B cell (primary cell): ENCODE measurements at regions not wholly inside any gene's neighbourhood (a gene's known extent, or its start where the extent isn't known, plus 50 kb on each side); places are given as distances from the start of the nearest gene placed in this dataset.

Experiments used
- ATAC-seq: fragments of 200-7000 bp; cut with Tn5 transposase; one replicate; pipeline ENCODE4 v1.10.0; 2021; ENCODE audit warnings: low read depth, mild to moderate bottlenecking, moderate number of reproducible peaks, moderate library complexity
- CTCF ChIA-PET: fragments of 350-600 bp; sonication (Branson Sonifier 250); formaldehyde crosslinking; loops from one replicate; lab custom pipeline; 2021; ENCODE audit warnings: antibody characterized with exemption, inconsistent platforms; lab: Charles Lee
- POLR2A ChIA-PET: fragments of 350-600 bp; sonication (Branson Sonifier 250); formaldehyde crosslinking; loops from one replicate; lab custom pipeline; 2021; ENCODE audit warnings: antibody characterized with exemption; lab: Charles Lee
- DNase-seq: peaks from one replicate; pipeline ENCODE4 v3.0.0; 2013
- H2AFZ ChIP-seq: 2 replicates; pipeline ENCODE4 v1.6.1; 2012; ENCODE audit warnings: mild to moderate bottlenecking, low read depth, low read length; ENCODE audit not compliant: insufficient read depth, poor library complexity, severe bottlenecking
- H3K27ac ChIP-seq, 2 donors: 1 replicate in 1 of 2; 2 replicates in 1 of 2; pipeline ENCODE4 v1.5.1; 2012 to 2013; ENCODE audit warnings: low read length in 2 of 2, mild to moderate bottlenecking in 2 of 2, moderate library complexity in 1 of 2
- H3K27me3 ChIP-seq, 4 experiments: fragments of 200-600 bp in 1 of 4; sonication (generic) in 1 of 4; replicated peaks in 1 of 4; 1 replicate in 2 of 4; 2 replicates in 2 of 4; pipeline versions ENCODE4 v1.6.1 to v1.7.0; 2013 to 2016; ENCODE audit warnings: low read length in 3 of 4, mild to moderate bottlenecking in 2 of 4, mixed read lengths in 1 of 4, moderate library complexity in 1 of 4; ENCODE audit not compliant: insufficient read depth in 4 of 4, control insufficient read depth in 3 of 4; ENCODE audit errors: control extremely low read depth in 1 of 4
- H3K36me3 ChIP-seq, 2 experiments: replicated peaks in 1 of 2; 1 replicate in 1 of 2; 2 replicates in 1 of 2; pipeline versions ENCODE4 v1.6.1 to v1.7.1; 2013; ENCODE audit warnings: low read length in 1 of 2; ENCODE audit not compliant: insufficient read depth in 2 of 2, control insufficient read depth in 1 of 2; ENCODE audit errors: control extremely low read depth in 1 of 2, extremely low read depth in 1 of 2
- H3K4me1 ChIP-seq, 2 donors: fragments of 200-600 bp in 1 of 2; sonication (generic) in 1 of 2; 1 replicate in 1 of 2; 2 replicates in 1 of 2; pipeline versions ENCODE4 v1.5.1 to v1.6.1; 2013 to 2017; ENCODE audit warnings: low read length in 2 of 2; ENCODE audit not compliant: control insufficient read depth in 2 of 2, insufficient read depth in 2 of 2
- H3K4me2 ChIP-seq: replicated peaks from 2 replicates; pipeline ENCODE3; 2012; ENCODE audit warnings: mild to moderate bottlenecking, low read depth, low read length; ENCODE audit not compliant: poor library complexity, severe bottlenecking
- H3K4me3 ChIP-seq, 5 experiments: fragments of 200-600 bp in 1 of 5; sonication (generic) in 1 of 5; 1 replicate in 3 of 5; 2 replicates in 2 of 5; pipeline versions ENCODE4 v1.5.1 to v1.7.0; 2011 to 2016; ENCODE audit warnings: low read length in 4 of 5, mild to moderate bottlenecking in 4 of 5, low read depth in 2 of 5, control low read depth in 1 of 5, moderate library complexity in 1 of 5; ENCODE audit not compliant: insufficient read depth in 1 of 5; ENCODE audit errors: control extremely low read depth in 1 of 5, extremely low read depth in 1 of 5
- H3K79me2 ChIP-seq: fragments of 200-600 bp; sonication (generic); one replicate; pipeline ENCODE4 v1.6.0; 2016; ENCODE audit warnings: low read length; ENCODE audit not compliant: control insufficient read depth, insufficient read depth
- H3K9ac ChIP-seq: fragments of 200-600 bp; sonication (generic); 2 replicates; pipeline ENCODE4 v1.6.1; 2017; ENCODE audit warnings: mild to moderate bottlenecking, low read length, moderate library complexity
- H3K9me3 ChIP-seq, 3 donors: one replicate each; pipeline versions ENCODE4 v1.6.1 to v1.7.1; 2013; ENCODE audit warnings: low read length in 2 of 3; ENCODE audit not compliant: control insufficient read depth in 2 of 3, insufficient read depth in 1 of 3; ENCODE audit errors: control extremely low read depth in 1 of 3
- H4K20me1 ChIP-seq: 2 replicates; pipeline ENCODE4 v1.6.0; 2012; ENCODE audit warnings: mild to moderate bottlenecking, low read length; ENCODE audit not compliant: insufficient read depth, control insufficient read depth, poor library complexity, severe bottlenecking
- H3K27ac Mint-ChIP-seq: one replicate; pipeline ENCODE4 v1.8.0; 2021; ENCODE audit warnings: mixed read lengths
- H3K27me3 Mint-ChIP-seq: one replicate; pipeline ENCODE4 v1.8.0; 2021; ENCODE audit warnings: mixed read lengths
- H3K4me1 Mint-ChIP-seq: one replicate; pipeline ENCODE4 v1.8.0; 2021; ENCODE audit warnings: mixed read lengths
- H3K4me3 Mint-ChIP-seq: one replicate; pipeline ENCODE4 v1.8.0; 2021; ENCODE audit warnings: mixed read lengths
- H3K9me3 Mint-ChIP-seq: one replicate; pipeline ENCODE4 v1.8.0; 2022; ENCODE audit warnings: mixed read lengths; ENCODE audit not compliant: insufficient read depth
- EZH2 ChIP-seq: IDR thresholded peaks from 2 replicates; pipeline ENCODE4 v1.6.1; 2012; ENCODE audit warnings: borderline replicate concordance, low read depth, mild to moderate bottlenecking, moderate library complexity, low read length; ENCODE audit not compliant: insufficient read depth, poor library complexity, severe bottlenecking
- WGBS: methylation state at CpG from one replicate; pipeline ENCODE4 v1.1.5; 2013; ENCODE audit warnings: missing lambda C conversion rate; ENCODE audit not compliant: insufficient coverage; 5-methylcytosine and 5-hydroxymethylcytosine counted together
- intact Hi-C: fragments of 100-400 bp; cut with micrococcal nuclease; formaldehyde crosslinking; loops from one replicate; pipeline ENCODE4 v1.10.0; 2022
- TF ChIP-seq, protein P1 (sequence below): fragments of 200-600 bp; IDR thresholded peaks from one replicate; pipeline ENCODE4 v1.8.0; 2022; ENCODE audit warnings: antibody characterized with exemption, mild to moderate bottlenecking

- H3K4me1 Mint-ChIP-seq = no peaks in the 10 kb centered on the region
- H3K4me3 Mint-ChIP-seq = no peak overlapping the region
- no peak overlapping the region for H3K27ac Mint-ChIP-seq
- Histone ChIP-seq H3K9me3 (no peaks in the 10 kb centered on the region), H3K4me3 (no peak overlapping the region), H3K9ac (no peak overlapping the region), H3K4me2 (no peak overlapping the region), H4K20me1 (no peaks in the 10 kb centered on the region), H3K27me3 (peaks cover 0 to 3% (median 1%) of the 10 kb centered on the region in 4 experiments), H3K36me3 (no peaks in the 10 kb centered on the region), H3K4me1 (no peaks in the 10 kb centered on the region), H3K79me2 (no peaks in the 10 kb centered on the region), H3K27ac (no peak overlapping the region), H2AFZ (no peak overlapping the region)
- intact Hi-C loops = no loop called here
- no peaks in the 10 kb centered on the region for H3K9me3 Mint-ChIP-seq
- DNase-seq = no peak
- TF ChIP-seq, protein P1, sequence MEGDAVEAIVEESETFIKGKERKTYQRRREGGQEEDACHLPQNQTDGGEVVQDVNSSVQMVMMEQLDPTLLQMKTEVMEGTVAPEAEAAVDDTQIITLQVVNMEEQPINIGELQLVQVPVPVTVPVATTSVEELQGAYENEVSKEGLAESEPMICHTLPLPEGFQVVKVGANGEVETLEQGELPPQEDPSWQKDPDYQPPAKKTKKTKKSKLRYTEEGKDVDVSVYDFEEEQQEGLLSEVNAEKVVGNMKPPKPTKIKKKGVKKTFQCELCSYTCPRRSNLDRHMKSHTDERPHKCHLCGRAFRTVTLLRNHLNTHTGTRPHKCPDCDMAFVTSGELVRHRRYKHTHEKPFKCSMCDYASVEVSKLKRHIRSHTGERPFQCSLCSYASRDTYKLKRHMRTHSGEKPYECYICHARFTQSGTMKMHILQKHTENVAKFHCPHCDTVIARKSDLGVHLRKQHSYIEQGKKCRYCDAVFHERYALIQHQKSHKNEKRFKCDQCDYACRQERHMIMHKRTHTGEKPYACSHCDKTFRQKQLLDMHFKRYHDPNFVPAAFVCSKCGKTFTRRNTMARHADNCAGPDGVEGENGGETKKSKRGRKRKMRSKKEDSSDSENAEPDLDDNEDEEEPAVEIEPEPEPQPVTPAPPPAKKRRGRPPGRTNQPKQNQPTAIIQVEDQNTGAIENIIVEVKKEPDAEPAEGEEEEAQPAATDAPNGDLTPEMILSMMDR = no peak
- no peak for TF ChIP-seq EZH2
- 100% methylated on average over 1 of the region's 6 CpGs for WGBS
- ChIA-PET CTCF (no interaction called here), POLR2A (no interaction called here)
- no peak for ATAC-seq
- H3K27me3 Mint-ChIP-seq = peaks cover 5% of the 10 kb centered on the region
Measured at GRCh38 chr14:30445852-30446251, 113.1 kb upstream of the G2E3 start.

- ChIA-PET POLR2A (no interaction called here), CTCF (no interaction called here)
- H3K36me3 ChIP-seq = no peaks in the 10 kb centered on the region
- Mint-ChIP-seq H3K27ac (no peak overlapping the region), H3K9me3 (no peaks in the 10 kb centered on the region), H3K27me3 (no peaks in the 10 kb centered on the region), H3K4me3 (no peak overlapping the region), H3K4me1 (no peaks in the 10 kb centered on the region)
- intact Hi-C loops = no loop called here
- H3K79me2 ChIP-seq = no peaks in the 10 kb centered on the region
- no peaks in the 10 kb centered on the region for H3K9me3 ChIP-seq
- no peak overlapping the region for H3K4me2 ChIP-seq
- H3K27ac ChIP-seq = no peak overlapping the region
- no peaks in the 10 kb centered on the region for H4K20me1 ChIP-seq
- TF ChIP-seq, protein P1 = no peak
- TF ChIP-seq EZH2 = no peak
- no peak overlapping the region for H2AFZ ChIP-seq
- no CpG with 5 or more reads among the region's 8 CpGs for WGBS
- DNase-seq (no peak), ATAC-seq (no peak)
- no peaks in the 10 kb centered on the region for H3K4me1 ChIP-seq
- no peak overlapping the region for H3K9ac ChIP-seq
- no peak overlapping the region for H3K4me3 ChIP-seq
- H3K27me3 ChIP-seq = peaks cover 0 to 2% (median 0%) of the 10 kb centered on the region in 4 experiments
Measured at GRCh38 chr14:30450631-30451545, 108.1 kb upstream of the G2E3 start.
